WI38 (cell line): ENCODE measurements at regions not wholly inside any gene's neighbourhood (a gene's known extent, or its start where the extent isn't known, plus 50 kb on each side); places are given as distances from the start of the nearest gene placed in this dataset.

Experiments used
- H3K4me3 ChIP-seq: 2 replicates; pipeline ENCODE4 v1.5.1; 2011; ENCODE audit warnings: low read depth, mild to moderate bottlenecking, control low read depth, low read length
- TF ChIP-seq, protein P1 (sequence below): IDR thresholded peaks from 2 replicates; pipeline ENCODE4 v1.5.1; 2012; ENCODE audit warnings: low read depth, mild to moderate bottlenecking, control low read depth, low read length

DNA sequence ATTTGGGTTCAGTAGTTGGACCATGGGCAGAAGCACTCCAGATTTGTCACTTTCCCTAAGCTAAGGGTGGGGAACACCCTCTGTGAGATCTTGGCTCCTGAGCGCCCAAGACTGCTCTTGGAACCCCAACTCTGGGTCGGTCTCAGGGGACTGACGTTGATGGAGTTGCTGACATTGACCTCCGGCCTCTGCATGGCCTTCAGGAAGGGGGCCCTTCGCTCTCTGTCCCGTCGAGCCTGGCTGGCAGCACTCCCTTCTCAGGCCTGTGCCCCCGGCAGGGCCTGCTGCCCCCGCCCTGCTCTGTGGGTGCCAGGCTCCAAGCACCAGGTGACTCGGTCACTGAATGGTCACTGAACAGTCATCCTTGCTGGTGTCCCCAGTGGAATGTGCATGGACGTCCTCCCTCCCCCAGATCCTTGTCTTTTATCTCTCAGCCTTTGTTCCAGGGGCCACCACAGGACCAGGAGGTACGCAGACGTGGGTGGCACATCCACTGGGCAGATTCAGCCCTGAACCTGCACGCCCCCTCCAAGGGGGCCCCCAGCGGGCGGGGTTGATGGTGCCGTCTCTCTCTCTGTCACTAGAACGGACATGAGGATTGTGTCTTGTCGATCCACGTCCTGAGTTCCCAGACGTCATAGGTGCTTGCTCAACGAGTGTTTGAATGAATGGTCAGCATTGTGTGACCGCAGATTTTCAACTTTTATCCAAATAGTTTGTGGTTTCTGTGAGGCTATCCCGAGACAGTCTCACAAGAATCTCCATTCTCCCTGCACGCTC lies 314.5 kb downstream of the SEC14L1 start:
- TF ChIP-seq, protein P1, sequence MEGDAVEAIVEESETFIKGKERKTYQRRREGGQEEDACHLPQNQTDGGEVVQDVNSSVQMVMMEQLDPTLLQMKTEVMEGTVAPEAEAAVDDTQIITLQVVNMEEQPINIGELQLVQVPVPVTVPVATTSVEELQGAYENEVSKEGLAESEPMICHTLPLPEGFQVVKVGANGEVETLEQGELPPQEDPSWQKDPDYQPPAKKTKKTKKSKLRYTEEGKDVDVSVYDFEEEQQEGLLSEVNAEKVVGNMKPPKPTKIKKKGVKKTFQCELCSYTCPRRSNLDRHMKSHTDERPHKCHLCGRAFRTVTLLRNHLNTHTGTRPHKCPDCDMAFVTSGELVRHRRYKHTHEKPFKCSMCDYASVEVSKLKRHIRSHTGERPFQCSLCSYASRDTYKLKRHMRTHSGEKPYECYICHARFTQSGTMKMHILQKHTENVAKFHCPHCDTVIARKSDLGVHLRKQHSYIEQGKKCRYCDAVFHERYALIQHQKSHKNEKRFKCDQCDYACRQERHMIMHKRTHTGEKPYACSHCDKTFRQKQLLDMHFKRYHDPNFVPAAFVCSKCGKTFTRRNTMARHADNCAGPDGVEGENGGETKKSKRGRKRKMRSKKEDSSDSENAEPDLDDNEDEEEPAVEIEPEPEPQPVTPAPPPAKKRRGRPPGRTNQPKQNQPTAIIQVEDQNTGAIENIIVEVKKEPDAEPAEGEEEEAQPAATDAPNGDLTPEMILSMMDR = no peak
- no peak overlapping the region for H3K4me3 ChIP-seq

GRCh38 chr17:77455891-77456260 lies 315.1 kb downstream of the SEC14L1 start:
- TF ChIP-seq, protein P1 = no peak
- no peak overlapping the region for H3K4me3 ChIP-seq

DNA sequence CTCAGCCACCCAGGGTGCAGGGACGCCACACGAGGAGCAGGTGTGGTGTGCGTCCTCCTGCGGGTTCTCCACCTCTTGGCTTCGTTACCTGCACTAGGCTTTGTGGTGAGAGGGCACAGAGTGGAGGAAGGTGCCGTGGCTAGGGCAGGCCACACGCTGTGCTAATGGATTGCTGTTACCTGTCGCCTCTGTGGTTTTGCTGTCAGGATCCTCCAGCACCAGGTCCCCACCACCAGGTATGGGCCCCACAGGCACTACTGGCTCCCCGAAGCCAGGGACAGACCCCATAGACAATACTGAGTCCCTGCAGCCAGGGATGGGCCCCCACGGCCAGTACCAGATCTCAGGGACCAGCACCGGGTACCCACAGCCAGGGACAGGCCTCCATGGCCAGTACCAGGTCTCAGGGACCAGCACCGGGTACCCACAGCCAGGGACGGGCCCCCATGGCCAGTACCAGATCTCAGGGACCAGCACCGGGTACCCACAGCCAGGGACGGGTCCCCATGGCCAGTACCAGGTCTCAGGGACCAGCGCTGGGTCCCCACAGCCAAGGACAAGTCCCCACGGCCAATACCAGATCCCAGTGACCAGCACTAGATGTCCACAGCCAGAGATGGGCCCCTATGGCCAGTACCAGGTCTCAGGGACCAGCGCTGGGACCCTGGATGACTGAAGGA lies 315.6 kb downstream of the SEC14L1 start:
- no peak overlapping the region for H3K4me3 ChIP-seq
- TF ChIP-seq, protein P1 = no peak

- TF ChIP-seq, protein P1 = no peak
- no peak overlapping the region for H3K4me3 ChIP-seq
Measured at GRCh38 chr17:77456951-77457548, 316.3 kb downstream of the SEC14L1 start.

GRCh38 chr17:77457572-77458201 lies 316.9 kb downstream of the SEC14L1 start:
- TF ChIP-seq, protein P1 = no peak
- H3K4me3 ChIP-seq = no peak overlapping the region

- no peak overlapping the region for H3K4me3 ChIP-seq
Measured at GRCh38 chr17:77458202-77459017, 317.6 kb downstream of the SEC14L1 start.

More at GRCh38 chr17:77458202-77459017, 317.6 kb downstream of the SEC14L1 start:
- TF ChIP-seq, protein P1 = no peak
